GM19328 (cell line): ENCODE measurements at regions not wholly inside any gene's neighbourhood (a gene's known extent, or its start where the extent isn't known, plus 50 kb on each side); places are given as distances from the start of the nearest gene placed in this dataset.
"Not testable (repeated sequence)": the region's sequence is repeated elsewhere in the genome, so short reads cannot be mapped to it uniquely, and the experiment has no call there.

ENCODE experiments used
- ATAC-seq: cut with Tn5 transposase; IDR thresholded peaks from one replicate; pipeline ENCODE4 v1.9.1; 2021; ENCODE audit warnings: mild to moderate bottlenecking, moderate library complexity; ENCODE audit not compliant: unreplicated experiment

DNA sequence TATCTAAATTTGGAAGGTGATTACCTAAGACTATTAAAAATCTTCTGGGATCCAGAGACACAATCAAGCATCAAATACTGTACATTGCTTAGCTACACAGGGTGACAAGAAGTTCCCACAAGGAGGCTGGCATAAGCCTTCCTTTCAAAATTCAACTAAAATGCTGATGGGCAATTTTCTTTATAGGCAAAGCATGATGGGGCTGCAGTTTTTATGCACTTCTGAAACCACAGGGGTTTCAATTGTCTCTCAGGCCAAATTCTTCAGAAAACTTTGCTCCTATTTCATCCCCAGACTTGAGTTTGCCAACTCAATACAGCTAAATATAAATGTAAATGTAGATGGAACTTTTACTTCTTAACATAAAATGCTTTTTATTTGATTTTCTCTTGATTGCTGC is 241.6 kb downstream of the ZPLD1 start:
- no peak for ATAC-seq

- no peak for ATAC-seq
Measured at GRCh38 chr3:102682741-102683140, 247.9 kb downstream of the ZPLD1 start.

DNA sequence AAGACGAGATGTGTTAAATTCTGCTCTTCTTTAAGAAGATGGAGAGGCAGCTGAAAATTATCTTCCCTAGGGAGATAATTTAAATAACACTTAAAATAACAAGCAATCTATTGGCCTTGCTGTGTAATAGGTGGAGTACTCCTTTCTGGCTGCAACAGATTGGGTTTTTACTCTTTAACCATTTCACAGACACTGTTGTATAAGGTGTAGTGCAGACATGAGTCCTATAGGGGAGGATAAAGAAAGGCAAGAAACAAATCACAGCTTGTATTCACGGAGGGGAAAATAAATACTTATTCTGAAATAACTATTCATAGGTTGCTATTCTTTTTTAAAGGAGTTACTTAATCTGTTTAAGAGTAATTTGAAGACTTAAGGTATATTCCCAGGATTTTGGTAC is 252.0 kb downstream of the ZPLD1 start:
- ATAC-seq, result no peak

GRCh38 chr3:102687851-102688555 is 253.2 kb downstream of the ZPLD1 start:
- no peak for ATAC-seq

- no peak for ATAC-seq
Measured at GRCh38 chr3:102688556-102688930, 253.7 kb downstream of the ZPLD1 start.

- no peak for ATAC-seq
Measured at GRCh38 chr3:102691507-102691906, 256.7 kb downstream of the ZPLD1 start.

- no peak for ATAC-seq
Measured at GRCh38 chr3:102699104-102699818, 264.4 kb downstream of the ZPLD1 start.

GRCh38 chr3:102699819-102700140 is 265.0 kb downstream of the ZPLD1 start:
- no peak for ATAC-seq

DNA sequence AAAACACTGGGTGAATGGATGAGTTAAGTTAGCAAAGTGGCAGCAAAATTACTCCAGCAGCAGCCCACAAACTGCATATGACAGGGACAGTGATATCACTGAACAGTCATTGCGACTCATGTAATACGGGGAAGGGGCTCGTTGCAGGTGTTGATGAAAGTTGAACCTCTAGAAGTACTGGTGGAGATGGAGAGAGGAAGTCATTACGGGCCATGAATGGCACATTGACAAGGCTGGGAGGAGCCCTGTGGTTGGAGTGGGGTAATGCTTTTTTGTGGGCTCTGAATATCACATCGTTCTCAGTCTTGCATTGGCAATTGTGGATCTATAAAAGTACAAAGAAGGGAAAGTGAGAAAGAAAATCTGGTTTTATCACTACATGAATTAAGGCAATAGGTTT is 278.1 kb downstream of the ZPLD1 start:
- no peak for ATAC-seq

DNA sequence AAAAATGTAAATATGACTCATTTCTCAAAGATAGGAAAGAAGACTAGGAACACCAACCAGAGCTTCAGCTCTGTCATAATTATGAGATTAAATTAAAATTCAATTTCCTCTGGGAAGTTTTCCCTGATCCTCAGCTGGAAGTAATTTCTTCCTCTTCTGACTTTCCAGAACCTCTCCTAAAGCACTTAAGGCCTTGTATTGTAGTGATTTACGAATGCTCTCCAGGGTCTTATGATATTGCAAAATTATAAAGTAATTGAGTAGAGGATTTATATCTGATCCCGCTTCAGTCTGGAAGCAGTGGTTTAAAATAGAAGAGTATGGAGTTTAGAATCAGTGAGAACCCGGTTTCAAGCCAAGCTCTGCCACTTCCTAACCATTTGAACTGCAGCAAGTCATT is 279.8 kb downstream of the ZPLD1 start:
- no peak for ATAC-seq

DNA sequence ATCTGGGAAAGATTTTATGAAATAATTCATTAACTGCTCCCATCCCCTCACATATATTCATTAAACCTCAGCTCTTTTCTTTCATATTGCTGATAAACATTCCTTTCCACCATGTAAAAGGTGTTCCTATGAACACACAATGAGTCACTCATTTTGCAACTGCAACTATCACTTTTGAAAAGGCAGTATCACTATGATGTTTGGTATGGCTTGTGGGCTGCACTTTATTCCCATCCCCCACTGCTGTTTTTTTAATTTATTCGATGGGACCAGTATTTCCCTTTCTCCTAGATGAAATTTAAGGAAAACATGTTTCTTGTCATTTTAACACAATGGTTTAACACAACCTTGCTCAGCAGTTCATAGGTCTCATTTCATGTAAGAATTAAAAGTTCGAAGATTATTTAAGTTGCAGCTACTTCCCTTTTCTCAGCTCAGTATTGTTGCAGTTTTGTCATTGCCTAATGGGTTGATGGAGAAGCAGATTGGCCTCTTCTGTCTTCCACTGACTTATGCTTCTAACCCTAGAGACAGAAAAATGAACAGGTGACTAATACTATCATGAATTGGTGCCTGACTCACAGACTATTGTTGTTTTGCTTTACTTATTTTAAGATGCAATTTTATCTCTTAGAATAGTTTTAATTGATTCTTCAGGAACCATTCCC is 280.3 kb downstream of the ZPLD1 start:
- peak; percentile 61 for ATAC-seq

- no peak for ATAC-seq
Measured at GRCh38 chr3:102718651-102719050, 283.8 kb downstream of the ZPLD1 start.

DNA sequence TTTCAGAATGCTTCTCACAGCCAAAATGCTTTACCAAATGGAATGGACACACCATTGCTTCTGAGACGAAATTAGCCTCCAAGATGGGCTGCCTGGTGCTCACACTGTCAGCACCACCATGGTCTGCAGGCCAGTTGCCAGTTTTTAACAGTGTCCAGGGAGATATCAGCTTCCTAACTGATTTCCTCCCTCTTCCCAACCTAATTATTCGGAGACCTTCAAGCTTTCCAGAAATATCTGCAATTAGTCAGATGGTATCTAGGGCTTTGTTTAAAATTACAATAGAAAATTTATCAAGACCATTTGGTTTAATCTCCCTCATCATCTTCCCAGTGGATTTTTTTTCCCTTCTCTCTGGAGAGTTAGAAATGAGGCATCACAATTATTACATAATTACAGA is 287.5 kb downstream of the ZPLD1 start:
- ATAC-seq, result no peak

DNA sequence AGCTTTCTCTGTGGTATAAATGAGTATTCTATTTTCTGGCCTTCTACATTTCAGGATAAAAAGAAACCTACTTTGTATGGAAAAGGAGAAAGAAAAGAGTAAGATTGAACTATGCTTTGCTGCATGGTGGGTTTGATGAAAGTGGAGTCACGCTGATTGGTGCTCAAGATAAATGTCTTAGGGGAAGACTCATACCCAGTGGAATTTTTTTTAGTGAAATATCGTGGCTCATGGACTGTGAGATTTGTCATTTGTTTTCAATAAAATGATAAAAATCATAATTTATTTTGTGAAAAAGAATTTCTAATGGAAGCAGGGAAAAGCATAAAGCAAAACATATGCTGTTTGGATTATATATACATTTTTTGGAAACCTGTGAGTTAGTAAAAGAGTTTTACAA is 292.5 kb downstream of the ZPLD1 start:
- ATAC-seq, result no peak

GRCh38 chr3:102732581-102732980 is 297.8 kb downstream of the ZPLD1 start:
- not testable (repeated sequence) for ATAC-seq

DNA sequence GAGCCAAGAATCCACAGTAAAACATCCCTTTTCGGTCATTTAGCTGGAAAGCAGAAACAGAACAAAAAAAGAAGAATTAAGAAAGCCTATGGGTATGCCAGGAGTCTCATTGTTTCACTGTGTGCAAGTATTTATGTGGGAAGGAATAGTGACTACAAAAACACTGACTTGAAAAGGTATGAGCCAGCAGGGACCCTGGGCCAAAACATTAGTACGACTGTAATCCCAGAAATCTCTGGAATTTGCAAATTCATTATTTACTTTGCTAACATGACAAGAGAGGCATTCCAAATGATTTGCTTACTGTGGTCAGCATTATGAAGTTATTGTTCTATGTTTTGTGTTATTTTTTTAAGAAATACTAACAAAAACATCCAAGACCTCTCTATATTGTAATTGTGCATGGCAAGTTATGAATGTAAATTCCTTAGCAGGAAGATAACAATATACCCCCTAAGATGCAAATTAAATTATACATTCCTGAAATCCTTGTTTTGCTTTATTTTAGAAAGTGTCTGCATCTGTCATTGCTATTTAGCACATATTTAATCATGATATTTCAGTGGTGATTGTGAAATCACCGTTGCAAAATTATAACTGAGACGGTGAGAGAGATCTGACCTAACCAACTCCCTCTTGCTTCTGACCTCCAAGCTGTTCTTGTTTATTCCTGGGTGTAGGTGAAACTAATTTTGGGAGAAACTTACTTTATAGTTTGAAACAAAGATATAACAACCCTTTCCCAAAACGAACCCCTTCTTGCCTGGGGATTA is 299.2 kb downstream of the ZPLD1 start:
- ATAC-seq, result no peak

GRCh38 chr3:102735311-102735710 is 300.5 kb downstream of the ZPLD1 start:
- no peak for ATAC-seq

GRCh38 chr3:102736288-102736974 is 301.6 kb downstream of the ZPLD1 start:
- ATAC-seq, result no peak

GRCh38 chr3:102736975-102737304 is 302.1 kb downstream of the ZPLD1 start:
- ATAC-seq, result no peak

- no peak for ATAC-seq
Measured at GRCh38 chr3:102737353-102737752, 302.5 kb downstream of the ZPLD1 start.

DNA sequence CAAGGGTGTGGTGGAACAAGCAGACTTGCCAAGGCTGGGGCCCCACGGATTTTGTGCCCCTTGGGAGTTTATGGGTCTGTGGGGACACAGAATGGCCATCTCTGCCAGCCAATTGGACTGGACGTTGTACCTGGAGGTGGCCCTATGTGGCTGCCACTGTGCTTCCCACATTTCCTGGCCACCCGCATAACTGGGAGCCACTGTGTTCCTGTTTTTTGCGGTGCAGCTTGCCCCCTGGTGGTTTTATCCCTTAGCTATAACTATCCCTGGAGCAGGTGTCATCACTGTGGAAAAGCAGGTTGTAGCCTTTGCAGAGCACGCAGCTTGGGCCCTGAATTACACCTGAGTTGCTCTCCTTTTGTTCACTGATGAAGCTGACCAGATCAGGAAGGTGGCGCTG is 306.3 kb downstream of the ZPLD1 start:
- ATAC-seq, result no peak
